ENCODE measurements at regions not wholly inside any gene's neighbourhood (a gene's known extent, or its start where the extent isn't known, plus 50 kb on each side); places are given as distances from the start of the nearest gene placed in this dataset.
A peak's percentile ranks its signal among the peaks of the same experiment; 100 is the strongest.

GRCh38 chr5:133882389-133882695, 86.1 kb downstream of the C5orf15 start:
- no peak for DNase-seq (ENCODE audit: low read depth)

- no peak for DNase-seq (ENCODE audit: low read depth)
These were observed 86.6 kb downstream of the C5orf15 start for GRCh38 chr5:133881576-133882388.

- peak; percentile 77 for DNase-seq (ENCODE audit: low read depth)
These were observed 90.2 kb downstream of the C5orf15 start for GRCh38 chr5:133878236-133878555.

GRCh38 chr5:133877351-133878235, 90.8 kb downstream of the C5orf15 start:
- peak; percentile 68 for DNase-seq (ENCODE audit: low read depth)

GRCh38 chr5:133876266-133876665, 92.2 kb downstream of the C5orf15 start:
- DNase-seq (ENCODE audit: low read depth), result no peak

GRCh38 chr5:133875179-133875578, 93.2 kb downstream of the C5orf15 start:
- no peak for DNase-seq (ENCODE audit: low read depth)

- DNase-seq (ENCODE audit: low read depth), result no peak
These were observed 95.0 kb downstream of the C5orf15 start for GRCh38 chr5:133873449-133873848.

GRCh38 chr5:133870661-133871060, 97.8 kb downstream of the C5orf15 start:
- peak; percentile 87 for DNase-seq (ENCODE audit: low read depth)

GRCh38 chr5:133869519-133870335, 98.7 kb downstream of the C5orf15 start:
- peak; percentile 27 for DNase-seq (ENCODE audit: low read depth)

- DNase-seq (ENCODE audit: low read depth), result peak; percentile 81
These were observed 99.4 kb downstream of the C5orf15 start for GRCh38 chr5:133868946-133869518.

- DNase-seq (ENCODE audit: low read depth), result no peak
These were observed 100.4 kb downstream of the C5orf15 start for GRCh38 chr5:133867851-133868545.

GRCh38 chr5:133867341-133867740, 101.1 kb downstream of the C5orf15 start:
- no peak for DNase-seq (ENCODE audit: low read depth)

GRCh38 chr5:133866903-133867245, 101.6 kb downstream of the C5orf15 start:
- DNase-seq (ENCODE audit: low read depth), result no peak

GRCh38 chr5:133866160-133866902, 102.1 kb downstream of the C5orf15 start:
- DNase-seq (ENCODE audit: low read depth), result no peak

GRCh38 chr5:133865113-133865512, 103.3 kb downstream of the C5orf15 start:
- DNase-seq (ENCODE audit: low read depth), result peak; percentile 57

- peak; percentile 71 for DNase-seq (ENCODE audit: low read depth)
These were observed 103.7 kb downstream of the C5orf15 start for GRCh38 chr5:133864711-133865110.

- no peak for DNase-seq (ENCODE audit: low read depth)
These were observed 104.4 kb downstream of the C5orf15 start for GRCh38 chr5:133863857-133864585.

GRCh38 chr5:133861161-133861737, 107.2 kb downstream of the C5orf15 start:
- DNase-seq (ENCODE audit: low read depth), result no peak

GRCh38 chr5:133859073-133859472, 109.4 kb downstream of the C5orf15 start:
- DNase-seq (ENCODE audit: low read depth), result no peak
